GM21528 (cell line): ENCODE measurements at regions not wholly inside any gene's neighbourhood (a gene's known extent, or its start where the extent isn't known, plus 50 kb on each side); places are given as distances from the start of the nearest gene placed in this dataset.

ENCODE experiments used
- ATAC-seq: cut with Tn5 transposase; IDR thresholded peaks from one replicate; pipeline ENCODE4 v1.9.1; 2021; ENCODE audit warnings: mild to moderate bottlenecking, moderate library complexity; ENCODE audit not compliant: unreplicated experiment, low FRiP score

GRCh38 chr3:110069761-110070160 lies 732.4 kb upstream of the DPPA4 start:
- ATAC-seq = no peak

- no peak for ATAC-seq
These were observed 733.0 kb upstream of the DPPA4 start for GRCh38 chr3:110070161-110070916.

- no peak for ATAC-seq
These were observed 736.7 kb upstream of the DPPA4 start for GRCh38 chr3:110074095-110074494.

- no peak for ATAC-seq
These were observed 739.7 kb upstream of the DPPA4 start for GRCh38 chr3:110077093-110077492.

GRCh38 chr3:110093411-110093810 lies 756.1 kb upstream of the DPPA4 start:
- ATAC-seq = no peak

GRCh38 chr3:110093812-110094401 lies 756.6 kb upstream of the DPPA4 start:
- no peak for ATAC-seq

- no peak for ATAC-seq
These were observed 762.4 kb upstream of the DPPA4 start for GRCh38 chr3:110099711-110100110.

- no peak for ATAC-seq
These were observed 764.0 kb upstream of the DPPA4 start for GRCh38 chr3:110101361-110101760.

GRCh38 chr3:110106805-110107204 lies 769.5 kb upstream of the DPPA4 start:
- ATAC-seq = no peak

GRCh38 chr3:110123946-110124345 lies 786.6 kb upstream of the DPPA4 start:
- no peak for ATAC-seq

GRCh38 chr3:110126065-110126464 lies 788.7 kb upstream of the DPPA4 start:
- ATAC-seq = no peak

GRCh38 chr3:110133971-110134370 lies 796.6 kb upstream of the DPPA4 start:
- ATAC-seq = no peak

GRCh38 chr3:110139048-110139447 lies 801.7 kb upstream of the DPPA4 start:
- ATAC-seq = no peak

GRCh38 chr3:110139821-110140220 lies 802.5 kb upstream of the DPPA4 start:
- ATAC-seq = no peak

GRCh38 chr3:110149763-110150162 lies 812.4 kb upstream of the DPPA4 start:
- ATAC-seq = no peak

GRCh38 chr3:110157221-110157620 lies 819.9 kb upstream of the DPPA4 start:
- no peak for ATAC-seq

- no peak for ATAC-seq
These were observed 827.5 kb upstream of the DPPA4 start for GRCh38 chr3:110164632-110165369.

GRCh38 chr3:110165370-110165743 lies 828.0 kb upstream of the DPPA4 start:
- no peak for ATAC-seq

GRCh38 chr3:110165753-110166152 lies 828.4 kb upstream of the DPPA4 start:
- no peak for ATAC-seq

- no peak for ATAC-seq
These were observed 829.4 kb upstream of the DPPA4 start for GRCh38 chr3:110166791-110167190.

GRCh38 chr3:110174908-110175307 lies 837.6 kb upstream of the DPPA4 start:
- no peak for ATAC-seq

GRCh38 chr3:110178965-110179364 lies 841.6 kb upstream of the DPPA4 start:
- no peak for ATAC-seq
